NCI-H2107 (cell line): ENCODE measurements at regions not wholly inside any gene's neighbourhood (a gene's known extent, or its start where the extent isn't known, plus 50 kb on each side); places are given as distances from the start of the nearest gene placed in this dataset.

Source experiments
- DNase-seq: peaks from one replicate; lab custom pipeline; 2025; lab: John Stamatoyannopoulos, UW

GRCh38 chr2:144333143-144333555 lies 186.8 kb downstream of the ZEB2 start:
- DNase-seq: no peak

GRCh38 chr2:144332356-144333142 lies 187.4 kb downstream of the ZEB2 start:
- peak; percentile 77 for DNase-seq

- DNase-seq: peak; percentile 77
Measured at GRCh38 chr2:144331674-144332355, 188.1 kb downstream of the ZEB2 start.

DNA sequence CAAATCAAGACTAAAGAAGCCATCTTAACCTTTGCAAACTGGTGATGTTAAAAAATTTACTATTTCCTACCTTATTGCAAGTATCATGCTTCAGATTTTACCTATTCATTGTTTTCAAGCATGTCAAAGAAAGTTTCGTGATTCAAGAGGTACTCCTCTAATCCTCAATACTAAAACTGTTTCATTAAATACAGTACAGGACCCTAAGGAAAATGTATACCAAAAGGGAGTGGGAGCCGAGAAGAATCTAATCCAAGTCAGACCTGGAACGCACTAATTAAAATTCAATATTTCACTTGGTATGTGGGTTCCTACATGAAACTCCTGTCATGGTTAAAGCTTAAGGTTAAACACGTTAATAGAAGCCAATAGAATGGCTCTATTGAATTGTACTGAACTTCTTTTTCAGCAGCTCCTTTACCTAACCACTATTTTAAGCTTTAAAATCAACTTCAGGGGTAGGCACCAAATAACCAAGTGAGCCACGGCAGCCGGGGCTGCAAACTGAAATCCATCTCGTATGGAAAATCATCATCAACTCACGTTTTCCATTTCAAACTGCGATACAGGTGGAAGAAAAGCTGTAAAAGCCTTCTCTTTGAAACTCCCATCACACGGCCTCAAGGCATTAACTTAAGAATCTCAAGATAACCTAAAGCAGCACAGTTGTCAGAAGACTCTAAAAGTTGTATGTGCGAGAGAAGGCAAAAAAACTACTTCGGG lies 188.8 kb downstream of the ZEB2 start:
- DNase-seq: no peak

DNA sequence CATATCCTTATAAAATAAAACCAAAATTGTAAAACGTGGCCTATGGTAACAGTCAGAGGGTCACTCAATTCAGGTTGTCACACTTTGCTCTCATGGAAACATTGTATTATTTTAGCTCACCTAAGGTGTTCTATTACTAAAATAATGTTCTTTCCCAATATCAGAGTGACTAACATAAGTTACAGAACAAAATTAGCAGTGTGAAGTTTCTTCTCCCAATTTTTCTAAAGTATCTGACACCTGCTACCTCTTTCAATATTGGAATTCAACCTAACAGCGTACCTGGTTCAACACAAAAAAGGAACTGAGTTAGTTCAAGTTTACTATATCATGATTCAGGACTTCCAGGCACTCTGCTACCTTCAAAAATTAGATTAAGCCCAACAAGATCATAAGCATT lies 190.4 kb downstream of the ZEB2 start:
- DNase-seq: no peak

DNA sequence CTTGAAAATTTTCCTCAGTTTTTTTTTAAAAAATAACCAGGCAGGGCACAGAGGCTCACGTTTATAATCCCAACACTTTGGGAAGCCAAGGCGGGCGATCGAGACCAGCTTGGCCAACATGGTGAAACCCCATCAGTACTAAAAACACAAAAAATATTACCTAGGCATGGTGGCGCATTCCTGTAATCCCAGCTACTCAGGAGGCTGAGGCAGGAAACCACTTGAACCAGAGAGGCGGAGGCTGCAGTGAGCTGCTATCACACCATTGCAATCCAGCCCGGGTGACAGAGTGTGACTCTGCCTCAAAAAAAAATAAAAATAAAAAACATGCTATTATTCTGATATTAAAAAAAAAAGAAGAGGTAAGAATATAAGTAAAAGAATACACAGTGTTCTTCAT lies 191.0 kb downstream of the ZEB2 start:
- DNase-seq: no peak

- DNase-seq: no peak
Measured at GRCh38 chr2:144326825-144327224, 193.1 kb downstream of the ZEB2 start.

DNA sequence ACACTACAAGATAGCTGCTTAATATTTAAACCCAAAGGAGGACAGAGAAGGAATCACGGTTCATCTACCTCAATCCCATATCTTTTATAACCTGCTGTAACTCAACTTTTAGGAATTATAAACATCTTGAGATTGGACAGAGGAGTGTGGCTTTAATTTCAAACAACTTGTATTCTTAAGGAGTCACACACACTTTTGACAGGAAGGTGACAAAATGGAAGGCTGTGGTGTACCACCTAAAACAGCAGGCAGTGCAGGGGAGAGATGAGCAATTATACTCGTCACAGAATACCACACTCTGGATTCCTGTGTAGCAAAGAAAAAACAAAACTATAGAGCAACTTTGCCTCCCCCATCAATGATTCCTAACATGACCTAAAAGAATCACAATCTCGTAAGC lies 194.8 kb downstream of the ZEB2 start:
- DNase-seq: no peak

DNA sequence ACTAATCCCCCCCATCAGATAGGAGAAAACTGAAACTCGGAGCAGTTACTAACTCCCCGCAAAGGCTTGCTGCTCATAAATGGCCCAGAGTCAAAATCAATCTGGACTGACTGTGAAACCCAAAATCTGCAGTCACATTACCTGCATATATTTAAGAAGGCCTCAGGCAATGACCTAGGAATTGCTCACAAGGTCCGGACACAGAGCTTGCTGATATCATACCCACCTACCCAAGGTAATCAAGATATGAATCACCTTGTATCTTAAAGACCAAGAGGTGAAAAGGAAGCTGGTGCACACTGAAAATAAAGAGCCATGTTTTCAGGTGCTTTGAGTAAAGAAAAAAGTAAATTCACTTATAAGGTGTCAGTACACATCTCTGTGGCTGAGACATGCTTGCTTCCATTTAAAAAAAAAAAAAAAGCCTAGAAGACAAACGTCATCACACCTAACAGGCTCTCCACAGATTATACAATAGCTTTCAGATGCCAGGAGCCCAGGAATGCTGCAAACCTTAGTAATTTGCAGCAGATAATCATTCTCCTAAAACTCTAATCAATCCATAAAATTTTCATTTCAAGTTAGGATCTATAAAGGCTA lies 195.4 kb downstream of the ZEB2 start:
- no peak for DNase-seq

GRCh38 chr2:144323946-144324345 lies 196.0 kb downstream of the ZEB2 start:
- no peak for DNase-seq

- no peak for DNase-seq
Measured at GRCh38 chr2:144322379-144322778, 197.5 kb downstream of the ZEB2 start.

DNA sequence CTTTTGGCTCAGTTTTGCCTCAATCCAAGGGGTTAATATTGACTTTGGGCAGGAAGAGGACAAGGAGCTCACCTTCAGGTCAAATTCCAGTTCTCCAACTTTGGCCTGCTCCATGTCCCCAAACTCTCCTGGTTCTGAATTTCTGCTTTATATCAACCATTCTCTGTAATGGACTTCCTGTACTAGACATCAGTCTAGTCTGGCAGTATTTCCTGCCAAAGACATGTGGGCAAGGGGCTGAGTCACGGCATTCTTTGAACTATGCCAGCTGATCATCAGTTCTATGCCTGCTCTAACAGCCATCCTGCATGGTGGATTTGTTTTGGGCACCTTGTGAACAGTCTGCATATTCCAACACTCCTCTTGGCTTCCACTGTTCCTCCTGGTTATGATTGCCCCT lies 199.4 kb downstream of the ZEB2 start:
- DNase-seq: no peak

- DNase-seq: no peak
Measured at GRCh38 chr2:144317071-144317738, 202.7 kb downstream of the ZEB2 start.

- DNase-seq: no peak
Measured at GRCh38 chr2:144310889-144311608, 208.9 kb downstream of the ZEB2 start.

GRCh38 chr2:144310484-144310883 lies 209.4 kb downstream of the ZEB2 start:
- DNase-seq: no peak

DNA sequence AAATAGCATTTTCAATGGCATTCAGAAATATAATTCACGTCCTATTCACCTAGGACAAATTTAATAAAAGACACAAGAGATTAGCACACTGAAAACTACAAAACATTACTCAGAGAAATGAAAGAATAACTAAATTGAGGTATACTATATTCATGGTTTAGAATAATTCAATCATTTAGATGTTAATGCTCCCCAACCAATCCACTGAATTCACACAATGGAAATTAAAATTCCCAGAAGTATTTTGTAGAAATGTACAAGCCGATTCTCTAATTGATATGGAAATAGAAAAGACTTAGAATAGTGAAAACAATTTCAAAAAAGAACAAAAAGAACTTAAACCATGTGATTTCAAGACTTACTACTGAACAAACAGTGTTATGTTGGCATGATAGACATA lies 212.2 kb downstream of the ZEB2 start:
- DNase-seq: no peak

DNA sequence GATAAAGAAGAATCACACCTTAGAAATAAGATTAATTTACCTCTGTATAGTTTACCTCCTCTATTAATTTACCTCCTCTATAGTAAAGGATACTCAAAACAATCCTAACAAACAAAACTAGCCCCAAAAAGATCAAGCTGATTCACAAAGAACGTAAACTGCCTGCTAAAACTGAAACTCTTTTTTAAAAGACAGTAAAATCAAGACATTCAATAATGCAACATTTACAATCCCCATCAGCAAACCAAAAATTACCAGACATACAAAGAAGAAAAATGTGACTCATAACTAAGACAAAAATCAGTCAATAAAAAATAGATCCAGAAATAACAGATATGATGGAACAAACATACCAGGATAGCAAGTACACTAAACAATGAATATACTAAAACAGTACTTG lies 215.7 kb downstream of the ZEB2 start:
- no peak for DNase-seq

DNA sequence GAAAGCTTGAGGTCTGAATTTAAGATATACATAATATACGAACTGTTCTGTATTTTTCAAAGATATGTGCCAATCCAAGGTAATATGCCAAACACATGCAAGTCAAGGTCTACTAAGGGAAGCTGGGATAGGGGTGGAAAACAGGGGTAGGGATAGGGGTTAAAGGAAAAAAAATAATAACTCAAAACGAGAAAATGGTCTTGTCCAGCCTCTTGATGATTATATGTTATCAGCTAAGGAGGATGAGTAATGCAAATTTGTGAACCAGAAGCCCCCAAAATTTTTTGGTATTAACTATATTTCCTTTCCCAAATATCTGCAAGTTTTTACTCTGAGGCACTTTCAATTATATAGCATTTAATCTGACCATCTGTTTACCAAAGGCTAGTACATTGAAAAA lies 219.3 kb downstream of the ZEB2 start:
- no peak for DNase-seq

DNA sequence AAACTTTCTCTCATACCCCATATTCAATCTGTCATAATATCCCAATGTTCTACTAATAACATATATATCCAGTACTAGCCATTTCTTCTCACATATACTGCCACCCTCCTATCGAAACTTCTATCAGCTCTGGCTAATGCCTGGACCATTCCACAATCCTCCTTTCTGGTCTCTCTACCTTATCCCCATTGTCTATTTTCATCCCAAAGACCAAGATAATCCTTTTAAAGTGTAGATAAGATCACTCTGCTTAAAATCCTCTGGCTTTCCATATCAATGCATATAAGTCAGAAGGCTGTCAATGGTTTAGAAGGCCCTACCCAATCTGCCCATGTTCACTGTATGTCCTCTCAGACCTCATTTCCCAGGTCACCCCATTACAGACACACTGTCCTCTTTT lies 229.6 kb downstream of the ZEB2 start:
- no peak for DNase-seq

GRCh38 chr2:144288438-144288837 lies 231.5 kb downstream of the ZEB2 start:
- DNase-seq: no peak

- DNase-seq: no peak
Measured at GRCh38 chr2:144285324-144285723, 234.6 kb downstream of the ZEB2 start.
